GM12873 (cell line): ENCODE measurements at regions not wholly inside any gene's neighbourhood (a gene's known extent, or its start where the extent isn't known, plus 50 kb on each side); places are given as distances from the start of the nearest gene placed in this dataset.

Experiments used
- CTCF ChIP-seq: IDR thresholded peaks from 2 replicates; pipeline ENCODE4 v1.5.1; 2012; ENCODE audit warnings: low read depth, mild to moderate bottlenecking, moderate library complexity, low read length, control low read depth; ENCODE audit not compliant: insufficient read depth; ENCODE audit errors: missing control alignments

DNA sequence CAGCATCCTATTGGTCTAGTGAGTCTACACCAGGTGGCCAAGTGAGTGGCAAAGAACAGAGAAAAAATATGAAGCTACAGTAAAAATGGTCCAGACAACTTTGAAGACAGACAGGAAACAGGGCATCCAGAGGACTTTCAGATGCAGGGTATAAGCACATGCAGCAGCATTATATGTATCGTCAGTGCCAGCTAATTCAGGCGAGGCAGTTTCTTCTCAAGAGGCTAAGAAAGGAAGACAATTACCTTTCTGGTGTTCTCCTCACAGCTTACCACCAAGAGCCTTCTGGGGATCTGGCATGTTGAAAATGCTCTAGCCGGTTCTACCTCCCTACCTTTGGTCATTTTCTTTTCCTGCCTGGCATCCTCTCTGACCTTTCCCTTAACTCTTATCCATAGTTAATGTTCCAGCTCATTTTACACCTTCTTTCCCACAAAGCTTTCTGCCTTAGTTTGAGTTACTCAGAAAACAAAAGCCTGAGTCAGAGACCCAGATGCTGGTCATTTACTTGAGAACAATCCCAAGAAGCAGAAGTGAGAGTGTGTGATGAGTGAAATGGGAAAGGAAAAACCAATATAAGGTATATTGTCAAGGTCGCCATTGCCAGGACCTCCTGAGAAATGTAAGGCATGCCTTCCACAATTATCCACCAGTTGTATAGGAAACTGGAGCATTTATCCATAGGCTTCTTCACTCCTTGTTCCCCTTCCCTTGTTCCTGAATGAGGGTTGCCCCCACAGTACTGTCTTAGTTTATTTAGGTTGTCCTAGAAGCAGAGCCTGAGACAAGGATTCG is 444.1 kb downstream of the PLPP3 start:
- TF ChIP-seq CTCF = no peak

- no peak for TF ChIP-seq CTCF
These were observed 445.6 kb downstream of the PLPP3 start for GRCh38 chr1:56133522-56134472.

DNA sequence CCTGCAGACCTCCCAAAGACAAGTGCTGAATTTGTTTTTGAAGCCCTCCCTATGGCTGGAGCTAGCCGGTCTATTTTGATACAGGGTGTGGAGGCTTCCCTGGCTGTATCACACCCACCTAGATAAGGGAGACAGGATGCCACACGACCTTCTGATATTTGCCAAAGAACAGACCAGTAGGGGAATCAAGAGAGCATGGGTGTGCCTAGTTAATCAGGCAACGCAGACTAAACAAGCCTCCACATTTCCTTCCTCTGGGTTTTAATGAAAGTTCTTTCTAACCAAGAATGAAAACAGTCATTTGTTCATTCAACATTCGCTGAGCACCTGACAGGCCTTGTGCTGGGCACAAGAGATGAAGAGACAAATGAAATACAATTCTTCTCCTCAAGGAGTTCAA is 446.8 kb downstream of the PLPP3 start:
- no peak for TF ChIP-seq CTCF

- TF ChIP-seq CTCF = no peak
These were observed 449.5 kb downstream of the PLPP3 start for GRCh38 chr1:56129837-56130236.

GRCh38 chr1:56125316-56125715 is 454.0 kb downstream of the PLPP3 start:
- no peak for TF ChIP-seq CTCF

DNA sequence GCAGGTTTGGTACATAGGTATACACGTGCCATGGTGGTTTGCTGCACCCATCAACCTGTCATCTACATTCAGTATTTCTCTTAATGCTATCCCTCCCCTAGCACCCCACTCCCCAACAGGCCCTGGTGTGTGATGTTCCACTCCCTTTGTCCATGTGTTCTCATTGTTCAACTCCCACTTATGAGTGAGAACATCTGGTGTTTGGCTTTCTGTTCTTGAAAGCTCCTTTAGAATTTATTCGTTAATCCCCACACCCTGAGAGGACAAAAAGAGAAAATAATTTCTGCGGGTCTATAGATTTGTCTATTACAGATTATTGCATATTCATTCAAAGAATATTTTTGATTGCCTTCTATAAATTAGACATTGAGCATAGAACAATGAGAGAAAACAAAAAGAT is 455.5 kb downstream of the PLPP3 start:
- TF ChIP-seq CTCF = no peak

DNA sequence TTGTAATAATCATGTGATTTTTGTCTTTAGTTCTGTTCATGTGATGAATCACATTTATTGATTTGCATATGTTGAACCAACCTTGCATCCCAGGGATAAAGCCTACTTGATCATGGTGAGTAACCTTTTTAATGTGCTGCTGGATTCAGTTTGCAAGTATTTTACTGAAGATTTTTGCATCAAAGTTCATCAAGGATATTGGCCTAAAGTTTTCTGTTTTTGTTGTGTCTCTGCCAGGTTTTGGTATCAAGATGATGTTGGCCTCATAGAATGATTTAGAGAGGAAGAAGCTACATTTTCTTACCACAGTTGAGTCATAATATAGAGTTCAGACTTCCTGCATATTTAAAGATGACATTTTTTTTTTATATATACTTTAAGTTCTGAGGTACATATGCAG is 455.9 kb downstream of the PLPP3 start:
- TF ChIP-seq CTCF = no peak
